Left lung (tissue), 4 donors: ENCODE measurements at regions not wholly inside any gene's neighbourhood (a gene's known extent, or its start where the extent isn't known, plus 50 kb on each side); places are given as distances from the start of the nearest gene placed in this dataset.
"Not testable (repeated sequence)": the region's sequence is repeated elsewhere in the genome, so short reads cannot be mapped to it uniquely, and the experiment has no call there.

Experiments
- ATAC-seq: fragments of 200-7000 bp; cut with Tn5 transposase; one replicate; pipeline ENCODE4 v1.9.1; 2020; ENCODE audit warnings: moderate library complexity
- DNase-seq, 4 donors: peaks; one replicate each; pipeline ENCODE4 v3.0.0-alpha.2; 2013 to 2020
- H3K27ac ChIP-seq, 2 donors: fragments of 200-600 bp; sonication (generic) in 1 of 2; one replicate each; pipeline versions ENCODE4 v1.5.0 to v1.8.0; 2020 to 2021
- H3K27me3 ChIP-seq, 2 donors: fragments of 200-600 bp; sonication (generic) in 1 of 2; one replicate each; pipeline versions ENCODE4 v1.5.0 to v1.8.0; 2020 to 2021
- H3K36me3 ChIP-seq, 2 donors: fragments of 200-600 bp; sonication (generic) in 1 of 2; one replicate each; pipeline versions ENCODE4 v1.5.0 to v1.8.0; 2020 to 2021
- H3K4me1 ChIP-seq, 2 donors: fragments of 200-600 bp; one replicate each; pipeline ENCODE4 v1.8.0; 2021
- H3K4me3 ChIP-seq, 2 donors: fragments of 200-600 bp; sonication (generic) in 1 of 2; one replicate each; pipeline versions ENCODE4 v1.5.0 to v1.8.0; 2020 to 2021; ENCODE audit warnings: mild to moderate bottlenecking in 1 of 2
- H3K9me3 ChIP-seq, 2 donors: fragments of 200-600 bp; sonication (generic) in 1 of 2; one replicate each; pipeline versions ENCODE4 v1.5.0 to v1.8.0; 2020 to 2021
- CTCF ChIP-seq, 2 donors: fragments of 200-600 bp; sonication (generic) in 1 of 2; IDR thresholded peaks; one replicate each; pipeline versions ENCODE4 v1.5.0 to v1.8.0; 2021; ENCODE audit warnings: antibody characterized with exemption in 2 of 2
- intact Hi-C, 2 donors: fragments of 100-400 bp; cut with DNase I; formaldehyde crosslinking; loops; one replicate each; pipeline versions ENCODE4 v1.11.2 to v1.14.2; 2022
- donor health status: DM: no; HTN: yes; CAD: no.
- donor health status: DM: no; HTN: no; CAD: no.

GRCh38 chr21:15671188-15671587 lies 58.6 kb upstream of the USP25 start:
- Histone ChIP-seq H3K36me3 (no peaks in the 10 kb centered on the region), H3K9me3 (no peaks in the 10 kb centered on the region), H3K27ac (no peak overlapping the region), H3K4me3 (no peak overlapping the region), H3K27me3 (no peaks in the 10 kb centered on the region), H3K4me1 (no peaks in the 10 kb centered on the region)
- intact Hi-C loops = no loop called here
- peak; percentile 38 for ATAC-seq
- no peak for DNase-seq
- no peak for TF ChIP-seq CTCF (IDR thresholded peaks at IDR 0.05)

- H3K4me1 ChIP-seq, ATAC-seq, H3K9me3 ChIP-seq, intact Hi-C loops, H3K4me3 ChIP-seq, H3K27ac ChIP-seq, H3K36me3 ChIP-seq, H3K27me3 ChIP-seq: not testable (repeated sequence)
- peak in 1 of 4 donors; percentile 77 for DNase-seq
These were observed 57.2 kb upstream of the USP25 start for GRCh38 chr21:15672578-15672977.

GRCh38 chr21:15676935-15677334 lies 52.8 kb upstream of the USP25 start:
- Histone ChIP-seq H3K27me3 (no peaks in the 10 kb centered on the region), H3K36me3 (no peaks in the 10 kb centered on the region), H3K4me1 (peaks cover 0 to 9% of the 10 kb centered on the region in 2 donors), H3K27ac (no peak overlapping the region), H3K9me3 (peaks cover 0 to 2% of the 10 kb centered on the region in 2 donors), H3K4me3 (no peak overlapping the region)
- ATAC-seq = no peak
- intact Hi-C loops = no loop called here
- TF ChIP-seq CTCF (IDR thresholded peaks at IDR 0.05) = no peak
- no peak for DNase-seq

- no peak for TF ChIP-seq CTCF (IDR thresholded peaks at IDR 0.05)
- no peaks in the 10 kb centered on the region for H3K36me3 ChIP-seq
- no peak overlapping the region for H3K4me3 ChIP-seq
- ATAC-seq (no peak), DNase-seq (no peak)
- peaks cover 0 to 31% of the 10 kb centered on the region in 2 donors for H3K4me1 ChIP-seq
- intact Hi-C loops = no loop called here
- H3K9me3 ChIP-seq = peaks cover 0 to 2% of the 10 kb centered on the region in 2 donors
- H3K27ac ChIP-seq = no peak overlapping the region
- no peaks in the 10 kb centered on the region for H3K27me3 ChIP-seq
These were observed 50.2 kb upstream of the USP25 start for GRCh38 chr21:15679630-15680029.
